HCT116 (cell line): ENCODE measurements at regions not wholly inside any gene's neighbourhood (a gene's known extent, or its start where the extent isn't known, plus 50 kb on each side); places are given as distances from the start of the nearest gene placed in this dataset.

ENCODE experiments used
- ELF1 ChIP-seq: IDR thresholded peaks from 2 replicates; pipeline ENCODE4 v1.6.1; 2012; ENCODE audit warnings: low read depth, borderline replicate concordance
- EZH2 ChIP-seq: fragments of 200-600 bp; sonication (generic); IDR thresholded peaks from 2 replicates; pipeline ENCODE4 v1.6.1; 2017; ENCODE audit warnings: antibody characterized with exemption, mixed run types
- EZH2phosphoT487 ChIP-seq: fragments of 200-600 bp; IDR thresholded peaks from 2 replicates; pipeline ENCODE4 v1.6.1; 2018; ENCODE audit warnings: antibody characterized with exemption, borderline replicate concordance
- POLR2A ChIP-seq: IDR thresholded peaks from 2 replicates; pipeline ENCODE4 v1.7.0; 2011; ENCODE audit warnings: borderline replicate concordance; ENCODE audit not compliant: insufficient read depth, insufficient read length; ENCODE audit errors: extremely low read depth
- POLR2AphosphoS5 ChIP-seq: IDR thresholded peaks from 2 replicates; pipeline ENCODE4 v1.6.1; 2011; ENCODE audit warnings: mild to moderate bottlenecking, low read depth, low read length, moderate library complexity
- RAD21 ChIP-seq: IDR thresholded peaks from 2 replicates; pipeline ENCODE4 v1.6.1; 2012; ENCODE audit warnings: low read depth, mild to moderate bottlenecking
- SIN3A ChIP-seq: IDR thresholded peaks from 2 replicates; pipeline ENCODE4 v1.6.1; 2012; ENCODE audit warnings: low read depth
- TCF7L2 ChIP-seq: IDR thresholded peaks from 2 replicates; pipeline ENCODE4 v1.7.0; 2011; ENCODE audit warnings: borderline replicate concordance, inconsistent platforms; ENCODE audit not compliant: insufficient read depth, insufficient read length; ENCODE audit errors: extremely low read depth
- YY1 ChIP-seq: IDR thresholded peaks from 2 replicates; pipeline ENCODE4 v1.6.1; 2011; ENCODE audit warnings: low read length, low read depth, moderate library complexity, mild to moderate bottlenecking; ENCODE audit not compliant: insufficient replicate concordance; ENCODE audit errors: extremely low read depth
- ZNF274 ChIP-seq: fragments of 200-500 bp; sonication (Bioruptor generic); IDR thresholded peaks from 2 replicates; pipeline ENCODE4 v1.6.1; 2014; ENCODE audit warnings: mild to moderate bottlenecking, low read depth, low read length, inconsistent platforms
- TF ChIP-seq, protein P1 (sequence below), 3 experiments: fragments of 200-600 bp in 1 of 3; sonication (generic) in 1 of 3; IDR thresholded peaks in 2 of 3; conservative IDR thresholded peaks in 1 of 3; 2 replicates each; pipeline ENCODE4 v1.5.1; 2012 to 2017; ENCODE audit warnings: low read depth in 2 of 3, low read length in 2 of 3, antibody characterized with exemption in 1 of 3, borderline replicate concordance in 1 of 3, control low read depth in 1 of 3, mild to moderate bottlenecking in 1 of 3, mixed read lengths in 1 of 3, mixed run types in 1 of 3, moderate library complexity in 1 of 3; ENCODE audit not compliant: insufficient read depth in 1 of 3
- TF ChIP-seq, protein P2 (sequence below): IDR thresholded peaks from 2 replicates; pipeline ENCODE4 v1.6.1; 2012; ENCODE audit warnings: low read depth
- TF ChIP-seq, protein P3 (sequence below): IDR thresholded peaks from 2 replicates; pipeline ENCODE4 v1.6.1; 2011; ENCODE audit warnings: mild to moderate bottlenecking, low read length, moderate library complexity; ENCODE audit not compliant: insufficient replicate concordance; ENCODE audit errors: extremely low read depth
- TF ChIP-seq, protein P4 (sequence below): IDR thresholded peaks from 2 replicates; pipeline ENCODE4 v1.6.1; 2012

DNA sequence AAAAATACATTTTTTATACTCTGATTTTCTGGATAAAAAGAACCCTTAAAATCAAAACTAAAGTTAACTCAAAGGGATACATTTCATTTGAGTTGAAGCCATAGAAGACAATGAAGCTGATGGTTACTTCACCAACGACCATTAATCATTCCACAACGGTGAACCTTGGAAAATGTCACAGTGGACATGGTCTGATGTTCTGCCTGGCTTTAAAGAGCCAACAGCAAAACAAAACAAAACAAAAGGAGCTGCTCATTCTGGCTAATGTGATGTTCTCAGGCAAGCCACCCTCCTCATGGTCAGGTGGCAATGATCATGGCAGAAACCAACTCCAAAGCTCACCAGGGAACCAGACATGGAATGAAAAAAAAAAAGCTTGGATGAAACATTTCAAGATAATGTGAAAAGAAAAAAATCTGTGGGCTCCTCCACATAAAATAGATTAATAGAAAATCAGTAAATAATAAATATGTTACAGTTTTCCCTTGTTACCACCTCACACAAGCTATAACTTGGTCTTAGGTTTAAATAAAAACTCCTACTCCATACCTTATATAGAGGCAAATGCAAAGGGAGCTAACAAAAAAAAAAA, 90.1 kb upstream of the SERTAD2 start:
- TF ChIP-seq, protein P1, sequence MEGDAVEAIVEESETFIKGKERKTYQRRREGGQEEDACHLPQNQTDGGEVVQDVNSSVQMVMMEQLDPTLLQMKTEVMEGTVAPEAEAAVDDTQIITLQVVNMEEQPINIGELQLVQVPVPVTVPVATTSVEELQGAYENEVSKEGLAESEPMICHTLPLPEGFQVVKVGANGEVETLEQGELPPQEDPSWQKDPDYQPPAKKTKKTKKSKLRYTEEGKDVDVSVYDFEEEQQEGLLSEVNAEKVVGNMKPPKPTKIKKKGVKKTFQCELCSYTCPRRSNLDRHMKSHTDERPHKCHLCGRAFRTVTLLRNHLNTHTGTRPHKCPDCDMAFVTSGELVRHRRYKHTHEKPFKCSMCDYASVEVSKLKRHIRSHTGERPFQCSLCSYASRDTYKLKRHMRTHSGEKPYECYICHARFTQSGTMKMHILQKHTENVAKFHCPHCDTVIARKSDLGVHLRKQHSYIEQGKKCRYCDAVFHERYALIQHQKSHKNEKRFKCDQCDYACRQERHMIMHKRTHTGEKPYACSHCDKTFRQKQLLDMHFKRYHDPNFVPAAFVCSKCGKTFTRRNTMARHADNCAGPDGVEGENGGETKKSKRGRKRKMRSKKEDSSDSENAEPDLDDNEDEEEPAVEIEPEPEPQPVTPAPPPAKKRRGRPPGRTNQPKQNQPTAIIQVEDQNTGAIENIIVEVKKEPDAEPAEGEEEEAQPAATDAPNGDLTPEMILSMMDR (IDR thresholded peaks at IDR 0.05 in 2 of 3, conservative IDR thresholded peaks at IDR 0.05 in 1 of 3; ENCODE audit: borderline replicate concordance in 1 of 3, insufficient read depth in 1 of 3, low read depth in 2 of 3, low read length in 2 of 3), result no peak
- no peak for TF ChIP-seq POLR2A
- no peak for TF ChIP-seq POLR2AphosphoS5
- TF ChIP-seq EZH2, result no peak
- TF ChIP-seq TCF7L2, result no peak
- TF ChIP-seq, protein P2, sequence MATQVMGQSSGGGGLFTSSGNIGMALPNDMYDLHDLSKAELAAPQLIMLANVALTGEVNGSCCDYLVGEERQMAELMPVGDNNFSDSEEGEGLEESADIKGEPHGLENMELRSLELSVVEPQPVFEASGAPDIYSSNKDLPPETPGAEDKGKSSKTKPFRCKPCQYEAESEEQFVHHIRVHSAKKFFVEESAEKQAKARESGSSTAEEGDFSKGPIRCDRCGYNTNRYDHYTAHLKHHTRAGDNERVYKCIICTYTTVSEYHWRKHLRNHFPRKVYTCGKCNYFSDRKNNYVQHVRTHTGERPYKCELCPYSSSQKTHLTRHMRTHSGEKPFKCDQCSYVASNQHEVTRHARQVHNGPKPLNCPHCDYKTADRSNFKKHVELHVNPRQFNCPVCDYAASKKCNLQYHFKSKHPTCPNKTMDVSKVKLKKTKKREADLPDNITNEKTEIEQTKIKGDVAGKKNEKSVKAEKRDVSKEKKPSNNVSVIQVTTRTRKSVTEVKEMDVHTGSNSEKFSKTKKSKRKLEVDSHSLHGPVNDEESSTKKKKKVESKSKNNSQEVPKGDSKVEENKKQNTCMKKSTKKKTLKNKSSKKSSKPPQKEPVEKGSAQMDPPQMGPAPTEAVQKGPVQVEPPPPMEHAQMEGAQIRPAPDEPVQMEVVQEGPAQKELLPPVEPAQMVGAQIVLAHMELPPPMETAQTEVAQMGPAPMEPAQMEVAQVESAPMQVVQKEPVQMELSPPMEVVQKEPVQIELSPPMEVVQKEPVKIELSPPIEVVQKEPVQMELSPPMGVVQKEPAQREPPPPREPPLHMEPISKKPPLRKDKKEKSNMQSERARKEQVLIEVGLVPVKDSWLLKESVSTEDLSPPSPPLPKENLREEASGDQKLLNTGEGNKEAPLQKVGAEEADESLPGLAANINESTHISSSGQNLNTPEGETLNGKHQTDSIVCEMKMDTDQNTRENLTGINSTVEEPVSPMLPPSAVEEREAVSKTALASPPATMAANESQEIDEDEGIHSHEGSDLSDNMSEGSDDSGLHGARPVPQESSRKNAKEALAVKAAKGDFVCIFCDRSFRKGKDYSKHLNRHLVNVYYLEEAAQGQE, result no peak
- TF ChIP-seq, protein P3, sequence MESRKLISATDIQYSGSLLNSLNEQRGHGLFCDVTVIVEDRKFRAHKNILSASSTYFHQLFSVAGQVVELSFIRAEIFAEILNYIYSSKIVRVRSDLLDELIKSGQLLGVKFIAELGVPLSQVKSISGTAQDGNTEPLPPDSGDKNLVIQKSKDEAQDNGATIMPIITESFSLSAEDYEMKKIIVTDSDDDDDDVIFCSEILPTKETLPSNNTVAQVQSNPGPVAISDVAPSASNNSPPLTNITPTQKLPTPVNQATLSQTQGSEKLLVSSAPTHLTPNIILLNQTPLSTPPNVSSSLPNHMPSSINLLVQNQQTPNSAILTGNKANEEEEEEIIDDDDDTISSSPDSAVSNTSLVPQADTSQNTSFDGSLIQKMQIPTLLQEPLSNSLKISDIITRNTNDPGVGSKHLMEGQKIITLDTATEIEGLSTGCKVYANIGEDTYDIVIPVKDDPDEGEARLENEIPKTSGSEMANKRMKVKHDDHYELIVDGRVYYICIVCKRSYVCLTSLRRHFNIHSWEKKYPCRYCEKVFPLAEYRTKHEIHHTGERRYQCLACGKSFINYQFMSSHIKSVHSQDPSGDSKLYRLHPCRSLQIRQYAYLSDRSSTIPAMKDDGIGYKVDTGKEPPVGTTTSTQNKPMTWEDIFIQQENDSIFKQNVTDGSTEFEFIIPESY, result no peak
- no peak for TF ChIP-seq YY1
- no peak for TF ChIP-seq ZNF274
- TF ChIP-seq RAD21, result no peak
- TF ChIP-seq, protein P4, sequence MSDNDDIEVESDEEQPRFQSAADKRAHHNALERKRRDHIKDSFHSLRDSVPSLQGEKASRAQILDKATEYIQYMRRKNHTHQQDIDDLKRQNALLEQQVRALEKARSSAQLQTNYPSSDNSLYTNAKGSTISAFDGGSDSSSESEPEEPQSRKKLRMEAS, result no peak
- TF ChIP-seq SIN3A, result no peak
- no peak for TF ChIP-seq EZH2phosphoT487
- TF ChIP-seq ELF1, result no peak
